CD14-positive monocyte (primary cell): ENCODE measurements at regions not wholly inside any gene's neighbourhood (a gene's known extent, or its start where the extent isn't known, plus 50 kb on each side); places are given as distances from the start of the nearest gene placed in this dataset.

Experiments used
- DNase-seq, 3 donors: peaks; one replicate each; pipeline ENCODE4 v3.0.0-alpha.2; 2011 to 2022
- H2AFZ ChIP-seq: 2 replicates; pipeline ENCODE4 v1.6.0; 2012; ENCODE audit warnings: mild to moderate bottlenecking, low read depth, low read length, inconsistent platforms; ENCODE audit not compliant: insufficient read depth, poor library complexity, severe bottlenecking
- H3K27ac ChIP-seq, 2 donors: 1 replicate in 1 of 2; 2 replicates in 1 of 2; pipeline ENCODE4 v1.5.1; 2012 to 2013; ENCODE audit warnings: low read length in 2 of 2, control low read depth in 1 of 2, inconsistent platforms in 1 of 2, low read depth in 1 of 2, mild to moderate bottlenecking in 1 of 2
- H3K27me3 ChIP-seq, 2 donors: one replicate each; pipeline versions ENCODE4 v1.6.0 to v1.6.1; 2011 to 2013; ENCODE audit warnings: low read length in 2 of 2; ENCODE audit not compliant: control insufficient read depth in 2 of 2, insufficient read depth in 2 of 2
- H3K36me3 ChIP-seq, 2 donors: replicated peaks in 1 of 2; 1 replicate in 1 of 2; 2 replicates in 1 of 2; pipeline versions ENCODE4 v1.5.1 to v1.6.1; 2012 to 2013; ENCODE audit warnings: low read length in 2 of 2, control low read depth in 1 of 2, inconsistent platforms in 1 of 2, mild to moderate bottlenecking in 1 of 2; ENCODE audit not compliant: insufficient read depth in 2 of 2, control insufficient read depth in 1 of 2
- H3K4me1 ChIP-seq, 2 donors: 1 replicate in 1 of 2; 2 replicates in 1 of 2; pipeline versions ENCODE4 v1.5.1 to v1.6.1; 2012 to 2013; ENCODE audit warnings: low read length in 2 of 2, control low read depth in 1 of 2, inconsistent platforms in 1 of 2, mild to moderate bottlenecking in 1 of 2, moderate library complexity in 1 of 2; ENCODE audit not compliant: insufficient read depth in 2 of 2, control insufficient read depth in 1 of 2
- H3K4me2 ChIP-seq: replicated peaks from 2 replicates; pipeline ENCODE3; 2012; ENCODE audit warnings: low read length, moderate library complexity, mild to moderate bottlenecking; ENCODE audit not compliant: poor library complexity, severe bottlenecking; ENCODE audit errors: extremely low read depth
- H3K4me3 ChIP-seq, 3 experiments: fragments of 200-600 bp in 1 of 3; sonication (generic) in 1 of 3; replicated peaks in 1 of 3; 1 replicate in 2 of 3; 2 replicates in 1 of 3; pipeline ENCODE4 v1.5.1; 2011 to 2013; ENCODE audit warnings: low read length in 3 of 3, mild to moderate bottlenecking in 3 of 3, control low read depth in 2 of 3, low read depth in 2 of 3, inconsistent platforms in 1 of 3, moderate library complexity in 1 of 3
- H3K79me2 ChIP-seq: 2 replicates; pipeline ENCODE4 v1.6.0; 2012; ENCODE audit warnings: mild to moderate bottlenecking, control low read depth, inconsistent platforms, low read length, moderate library complexity; ENCODE audit not compliant: insufficient read depth
- H3K9ac ChIP-seq: 2 replicates; pipeline ENCODE4 v1.6.0; 2017; ENCODE audit warnings: low read length, mild to moderate bottlenecking; ENCODE audit not compliant: insufficient read depth, poor library complexity, severe bottlenecking
- H3K9me3 ChIP-seq, 2 donors: replicated peaks in 1 of 2; 1 replicate in 1 of 2; 2 replicates in 1 of 2; pipeline versions ENCODE4 v1.5.1 to v1.6.1; 2012 to 2013; ENCODE audit warnings: low read length in 2 of 2, control low read depth in 1 of 2; ENCODE audit not compliant: control insufficient read depth in 1 of 2, insufficient read depth in 1 of 2
- H4K20me1 ChIP-seq: 2 replicates; pipeline ENCODE4 v1.6.0; 2012; ENCODE audit warnings: mild to moderate bottlenecking, low read length, control low read depth, moderate library complexity; ENCODE audit not compliant: insufficient read depth
- H3K27ac Mint-ChIP-seq, 7 donors: one replicate each; pipeline ENCODE4 v1.8.0; 2020; ENCODE audit warnings: mild to moderate bottlenecking in 7 of 7, mixed read lengths in 7 of 7, moderate library complexity in 6 of 7, inconsistent platforms in 2 of 7
- H3K27me3 Mint-ChIP-seq, 3 donors: one replicate each; pipeline ENCODE4 v1.8.0; 2021 to 2022; ENCODE audit warnings: low read depth in 3 of 3, mild to moderate bottlenecking in 3 of 3, mixed read lengths in 3 of 3, moderate library complexity in 3 of 3, inconsistent platforms in 1 of 3
- H3K36me3 Mint-ChIP-seq, 2 donors: one replicate each; pipeline ENCODE4 v1.8.0; 2020; ENCODE audit warnings: mixed read lengths in 2 of 2, inconsistent platforms in 1 of 2, mild to moderate bottlenecking in 1 of 2
- H3K4me1 Mint-ChIP-seq: one replicate; pipeline ENCODE4 v1.8.0; 2020; ENCODE audit warnings: mild to moderate bottlenecking, mixed read lengths
- H3K4me3 Mint-ChIP-seq, 2 donors: one replicate each; pipeline ENCODE4 v1.8.0; 2020; ENCODE audit warnings: mild to moderate bottlenecking in 2 of 2, mixed read lengths in 2 of 2, moderate library complexity in 1 of 2
- H3K9me3 Mint-ChIP-seq, 7 donors: one replicate each; pipeline ENCODE4 v1.8.0; 2020 to 2022; ENCODE audit warnings: mixed read lengths in 7 of 7, mild to moderate bottlenecking in 6 of 7, moderate library complexity in 6 of 7, inconsistent platforms in 2 of 7
- CTCF ChIP-seq: fragments of 200-600 bp; IDR thresholded peaks from one replicate; pipeline ENCODE4 v1.8.0; 2022; ENCODE audit warnings: antibody characterized with exemption, mild to moderate bottlenecking
- WGBS: methylation state at CpG from one replicate; pipeline ENCODE4 v1.1.5; 2013; ENCODE audit warnings: missing lambda C conversion rate; ENCODE audit not compliant: insufficient coverage; 5-methylcytosine and 5-hydroxymethylcytosine counted together
- intact Hi-C, 2 donors: fragments of 100-400 bp; cut with micrococcal nuclease; formaldehyde crosslinking; loops; one replicate each; pipeline versions ENCODE4 v1.15.0 to v1.15.1; 2023

GRCh38 chr2:128369602-128370467 is 51.2 kb upstream of the HS6ST1 start:
- intact Hi-C loops: no loop called here
- Histone ChIP-seq H3K4me3 (no peak overlapping the region), H4K20me1 (no peaks in the 10 kb centered on the region), H3K79me2 (no peaks in the 10 kb centered on the region), H3K27me3 (no peaks in the 10 kb centered on the region), H3K4me1 (no peaks in the 10 kb centered on the region), H3K9me3 (no peaks in the 10 kb centered on the region), H3K9ac (no peak overlapping the region), H3K4me2 (no peak overlapping the region), H3K27ac (no peak overlapping the region), H3K36me3 (no peaks in the 10 kb centered on the region), H2AFZ (no peak overlapping the region)
- no peaks in the 10 kb centered on the region for H3K36me3 Mint-ChIP-seq
- no peaks in the 10 kb centered on the region for H3K4me1 Mint-ChIP-seq
- 80% methylated on average over 7 of the region's 17 CpGs for WGBS
- H3K9me3 Mint-ChIP-seq: no peaks in the 10 kb centered on the region
- H3K27me3 Mint-ChIP-seq: peaks cover 1 to 5% (median 2%) of the 10 kb centered on the region in 3 donors
- no peak overlapping the region for H3K4me3 Mint-ChIP-seq
- DNase-seq: no peak
- TF ChIP-seq CTCF: no peak
- H3K27ac Mint-ChIP-seq: peak overlapping the region in 1 of 7 donors; percentile 53

DNA sequence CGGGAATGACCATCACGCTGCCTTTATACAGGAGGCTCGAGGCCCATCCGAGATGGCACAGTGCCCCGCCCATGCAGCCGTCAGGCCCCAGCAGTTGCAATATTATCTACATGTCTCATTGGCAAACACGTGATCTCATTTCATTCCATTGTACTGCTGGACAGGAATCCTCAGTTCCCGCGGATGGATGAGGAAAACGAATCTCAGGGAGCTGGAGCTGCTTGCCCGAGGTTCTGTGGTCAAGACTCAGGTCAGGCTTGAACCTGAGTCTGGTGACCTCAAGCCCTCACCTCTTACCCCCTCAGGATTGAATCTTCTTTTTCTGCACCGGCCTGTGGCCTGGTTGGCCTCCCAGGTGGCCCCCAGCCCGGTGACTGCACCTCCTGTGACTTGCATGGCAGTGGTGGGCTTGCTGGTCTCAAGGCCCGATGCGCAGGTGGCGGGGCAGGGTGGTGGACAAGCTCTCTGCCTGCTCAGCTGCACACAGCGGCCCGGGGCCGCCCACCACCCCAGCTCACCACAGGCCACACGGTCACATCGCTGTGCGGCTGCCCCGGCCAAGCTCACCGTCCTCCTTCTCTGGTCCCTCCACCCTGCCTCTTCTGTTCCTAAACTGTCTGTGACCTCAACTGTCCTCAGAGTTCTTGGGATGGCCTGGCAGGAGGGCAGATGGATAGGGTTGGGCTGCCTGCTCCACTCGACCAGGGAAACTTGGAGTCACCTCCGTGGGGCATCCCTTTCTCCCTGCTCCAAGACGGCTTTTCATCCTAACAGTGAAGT is 52.0 kb upstream of the HS6ST1 start:
- no peaks in the 10 kb centered on the region for H3K4me1 Mint-ChIP-seq
- Histone ChIP-seq H3K4me2 (no peak overlapping the region), H4K20me1 (no peaks in the 10 kb centered on the region), H3K9ac (no peak overlapping the region), H3K27me3 (no peaks in the 10 kb centered on the region), H3K36me3 (no peaks in the 10 kb centered on the region), H2AFZ (no peak overlapping the region), H3K4me1 (no peaks in the 10 kb centered on the region), H3K79me2 (no peaks in the 10 kb centered on the region), H3K9me3 (no peaks in the 10 kb centered on the region), H3K4me3 (no peak overlapping the region), H3K27ac (no peak overlapping the region)
- no peak overlapping the region for H3K4me3 Mint-ChIP-seq
- H3K27me3 Mint-ChIP-seq: peaks cover 1 to 5% (median 2%) of the 10 kb centered on the region in 3 donors
- no peak overlapping the region for H3K27ac Mint-ChIP-seq
- 95% methylated on average over 25 of the region's 27 CpGs for WGBS
- no peak for DNase-seq
- no peak for TF ChIP-seq CTCF
- intact Hi-C loops: no loop called here
- H3K9me3 Mint-ChIP-seq: no peaks in the 10 kb centered on the region
- no peaks in the 10 kb centered on the region for H3K36me3 Mint-ChIP-seq
